ENCODE measurements at regions not wholly inside any gene's neighbourhood (a gene's known extent, or its start where the extent isn't known, plus 50 kb on each side); places are given as distances from the start of the nearest gene placed in this dataset.
A peak's percentile ranks its signal among the peaks of the same experiment; 100 is the strongest.

GRCh38 chr6:144723431-144723830, 438.3 kb downstream of the UTRN start:
- Mint-ChIP-seq H3K4me1 (peaks cover 42 to 68% (median 60%) of the 10 kb centered on the region in 3 donors), H3K9me3 (peaks cover 0 to 1% (median 0%) of the 10 kb centered on the region in 5 donors), H3K4me3 (no peak overlapping the region), H3K27me3 (peaks cover 0 to 1% of the 10 kb centered on the region in 2 donors), H3K27ac (peak overlapping the region in 2 of 8 donors; percentile 56 to 57), H3K36me3 (peaks cover 17 to 66% (median 23%) of the 10 kb centered on the region in 3 donors)
- no peaks in the 10 kb centered on the region for H3K9me3 ChIP-seq (ENCODE audit: low read length)
- no peak overlapping the region for H3K4me3 ChIP-seq (ENCODE audit: low read length)
- no peaks in the 10 kb centered on the region for H3K27me3 ChIP-seq (ENCODE audit: insufficient read depth, low read length, poor library complexity, severe bottlenecking)
- H3K4me1 ChIP-seq (ENCODE audit: insufficient read depth, low read length): peaks cover 7% of the 10 kb centered on the region
- no peak overlapping the region for H3K27ac ChIP-seq (ENCODE audit: low read depth, low read length)
- H3K36me3 ChIP-seq (ENCODE audit: insufficient read depth, low read length): no peaks in the 10 kb centered on the region
- POLR2A ChIA-PET: no interaction called here
- CTCF ChIA-PET: no interaction called here
- DNase-seq: no peak

GRCh38 chr6:144724818-144725217, 439.7 kb downstream of the UTRN start:
- no peaks in the 10 kb centered on the region for H3K9me3 ChIP-seq (ENCODE audit: low read length)
- H3K27me3 ChIP-seq (ENCODE audit: insufficient read depth, low read length, poor library complexity, severe bottlenecking): no peaks in the 10 kb centered on the region
- no peak overlapping the region for H3K4me3 ChIP-seq (ENCODE audit: low read length)
- peaks cover 48 to 71% (median 64%) of the 10 kb centered on the region in 3 donors for H3K4me1 Mint-ChIP-seq
- H3K9me3 Mint-ChIP-seq: peaks cover 0 to 1% (median 0%) of the 10 kb centered on the region in 5 donors
- H3K27ac ChIP-seq (ENCODE audit: low read depth, low read length): no peak overlapping the region
- ChIA-PET CTCF (no interaction called here), POLR2A (no interaction called here)
- H3K36me3 Mint-ChIP-seq: peaks cover 17 to 63% (median 21%) of the 10 kb centered on the region in 3 donors
- peaks cover under 1% of the 10 kb centered on the region for H3K36me3 ChIP-seq (ENCODE audit: insufficient read depth, low read length)
- H3K27me3 Mint-ChIP-seq: peaks cover 0 to 1% of the 10 kb centered on the region in 2 donors
- no peak overlapping the region for H3K4me3 Mint-ChIP-seq
- no peak for DNase-seq
- H3K27ac Mint-ChIP-seq: peak overlapping the region in 1 of 8 donors; percentile 33
- H3K4me1 ChIP-seq (ENCODE audit: insufficient read depth, low read length): peaks cover 7% of the 10 kb centered on the region

- no peaks in the 10 kb centered on the region for H3K27me3 ChIP-seq (ENCODE audit: insufficient read depth, low read length, poor library complexity, severe bottlenecking)
- peaks cover 0 to 1% (median 0%) of the 10 kb centered on the region in 5 donors for H3K9me3 Mint-ChIP-seq
- H3K27me3 Mint-ChIP-seq: peaks cover 0 to 1% of the 10 kb centered on the region in 2 donors
- no peak overlapping the region for H3K27ac ChIP-seq (ENCODE audit: low read depth, low read length)
- no peaks in the 10 kb centered on the region for H3K9me3 ChIP-seq (ENCODE audit: low read length)
- peaks cover 5% of the 10 kb centered on the region for H3K36me3 ChIP-seq (ENCODE audit: insufficient read depth, low read length)
- H3K4me1 Mint-ChIP-seq: peaks cover 46 to 64% (median 62%) of the 10 kb centered on the region in 3 donors
- H3K36me3 Mint-ChIP-seq: peaks cover 18 to 56% (median 21%) of the 10 kb centered on the region in 3 donors
- no peak overlapping the region for H3K4me3 ChIP-seq (ENCODE audit: low read length)
- ChIA-PET POLR2A (no interaction called here), CTCF (no interaction called here)
- peak overlapping the region in 4 of 7 donors; percentile 1 to 48 (median 39) for H3K4me3 Mint-ChIP-seq
- peaks cover 7% of the 10 kb centered on the region for H3K4me1 ChIP-seq (ENCODE audit: insufficient read depth, low read length)
- H3K27ac Mint-ChIP-seq: peak overlapping the region in 6 of 8 donors; percentile 15 to 79 (median 58)
- peak in 1 of 5 donors; percentile 33 for DNase-seq
Observed at GRCh38 chr6:144725736-144726522, 440.8 kb downstream of the UTRN start.

- no peaks in the 10 kb centered on the region for H3K9me3 ChIP-seq (ENCODE audit: low read length)
- no peak overlapping the region for H3K4me3 ChIP-seq (ENCODE audit: low read length)
- H3K4me1 ChIP-seq (ENCODE audit: insufficient read depth, low read length): peaks cover 7% of the 10 kb centered on the region
- no peak overlapping the region for H3K27ac ChIP-seq (ENCODE audit: low read depth, low read length)
- DNase-seq: no peak
- ChIA-PET CTCF (no interaction called here), POLR2A (no interaction called here)
- peak overlapping the region in 1 of 8 donors; percentile 66 for H3K27ac Mint-ChIP-seq
- H3K4me3 Mint-ChIP-seq: no peak overlapping the region
- no peaks in the 10 kb centered on the region for H3K27me3 ChIP-seq (ENCODE audit: insufficient read depth, low read length, poor library complexity, severe bottlenecking)
- H3K27me3 Mint-ChIP-seq: no peaks in the 10 kb centered on the region
- H3K36me3 ChIP-seq (ENCODE audit: insufficient read depth, low read length): peaks cover 17% of the 10 kb centered on the region
- no peaks in the 10 kb centered on the region for H3K9me3 Mint-ChIP-seq
- peaks cover 35 to 47% (median 44%) of the 10 kb centered on the region in 3 donors for H3K4me1 Mint-ChIP-seq
- H3K36me3 Mint-ChIP-seq: peaks cover 15 to 55% (median 27%) of the 10 kb centered on the region in 3 donors
Observed at GRCh38 chr6:144728804-144729203, 443.7 kb downstream of the UTRN start.

- H3K36me3 ChIP-seq (ENCODE audit: insufficient read depth, low read length): peaks cover 20% of the 10 kb centered on the region
- DNase-seq: no peak
- Mint-ChIP-seq H3K27ac (peak overlapping the region in 1 of 8 donors; percentile 63), H3K27me3 (no peaks in the 10 kb centered on the region), H3K4me3 (no peak overlapping the region), H3K9me3 (no peaks in the 10 kb centered on the region), H3K4me1 (peaks cover 34 to 46% (median 42%) of the 10 kb centered on the region in 3 donors), H3K36me3 (peaks cover 21 to 61% (median 31%) of the 10 kb centered on the region in 3 donors)
- H3K9me3 ChIP-seq (ENCODE audit: low read length): no peaks in the 10 kb centered on the region
- H3K27me3 ChIP-seq (ENCODE audit: insufficient read depth, low read length, poor library complexity, severe bottlenecking): no peaks in the 10 kb centered on the region
- H3K27ac ChIP-seq (ENCODE audit: low read depth, low read length): no peak overlapping the region
- POLR2A ChIA-PET: no interaction called here
- CTCF ChIA-PET: no interaction called here
- no peak overlapping the region for H3K4me3 ChIP-seq (ENCODE audit: low read length)
- peaks cover 7% of the 10 kb centered on the region for H3K4me1 ChIP-seq (ENCODE audit: insufficient read depth, low read length)
Observed at GRCh38 chr6:144729502-144729901, 444.4 kb downstream of the UTRN start.

- ChIA-PET POLR2A (no interaction called here), CTCF (no interaction called here)
- Mint-ChIP-seq H3K9me3 (no peaks in the 10 kb centered on the region), H3K36me3 (peaks cover 21 to 63% (median 33%) of the 10 kb centered on the region in 3 donors), H3K27me3 (no peaks in the 10 kb centered on the region), H3K4me3 (no peak overlapping the region), H3K4me1 (peaks cover 28 to 44% (median 35%) of the 10 kb centered on the region in 3 donors), H3K27ac (peak overlapping the region in 3 of 8 donors; percentile 21 to 31 (median 23))
- Histone ChIP-seq H3K27ac (ENCODE audit: low read depth, low read length) (no peak overlapping the region), H3K9me3 (ENCODE audit: low read length) (no peaks in the 10 kb centered on the region), H3K36me3 (ENCODE audit: insufficient read depth, low read length) (peaks cover 26% of the 10 kb centered on the region), H3K27me3 (ENCODE audit: insufficient read depth, low read length, poor library complexity, severe bottlenecking) (no peaks in the 10 kb centered on the region), H3K4me1 (ENCODE audit: insufficient read depth, low read length) (peaks cover 7% of the 10 kb centered on the region), H3K4me3 (ENCODE audit: low read length) (no peak overlapping the region)
- DNase-seq: no peak
Observed at GRCh38 chr6:144730088-144730645, 445.0 kb downstream of the UTRN start.

- no peak overlapping the region for H3K4me3 ChIP-seq (ENCODE audit: low read length)
- H3K36me3 ChIP-seq (ENCODE audit: insufficient read depth, low read length): peaks cover 30% of the 10 kb centered on the region
- ChIA-PET CTCF (no interaction called here), POLR2A (no interaction called here)
- peaks cover 3% of the 10 kb centered on the region for H3K4me1 ChIP-seq (ENCODE audit: insufficient read depth, low read length)
- peak overlapping the region in 1 of 8 donors; percentile 43 for H3K27ac Mint-ChIP-seq
- no peak overlapping the region for H3K4me3 Mint-ChIP-seq
- H3K27me3 Mint-ChIP-seq: no peaks in the 10 kb centered on the region
- no peaks in the 10 kb centered on the region for H3K27me3 ChIP-seq (ENCODE audit: insufficient read depth, low read length, poor library complexity, severe bottlenecking)
- H3K27ac ChIP-seq (ENCODE audit: low read depth, low read length): no peak overlapping the region
- peaks cover 19 to 69% (median 40%) of the 10 kb centered on the region in 3 donors for H3K36me3 Mint-ChIP-seq
- H3K4me1 Mint-ChIP-seq: peaks cover 22 to 33% (median 25%) of the 10 kb centered on the region in 3 donors
- no peaks in the 10 kb centered on the region for H3K9me3 Mint-ChIP-seq
- no peak for DNase-seq
- H3K9me3 ChIP-seq (ENCODE audit: low read length): no peaks in the 10 kb centered on the region
Observed at GRCh38 chr6:144731229-144731628, 446.1 kb downstream of the UTRN start.

GRCh38 chr6:144736763-144737162, 451.6 kb downstream of the UTRN start:
- H3K9me3 Mint-ChIP-seq: no peaks in the 10 kb centered on the region
- H3K27ac Mint-ChIP-seq: peak overlapping the region in 2 of 8 donors; percentile 58 to 74
- Histone ChIP-seq H3K4me1 (ENCODE audit: insufficient read depth, low read length) (no peaks in the 10 kb centered on the region), H3K27ac (ENCODE audit: low read depth, low read length) (no peak overlapping the region), H3K36me3 (ENCODE audit: insufficient read depth, low read length) (peaks cover 20% of the 10 kb centered on the region), H3K27me3 (ENCODE audit: insufficient read depth, low read length, poor library complexity, severe bottlenecking) (no peaks in the 10 kb centered on the region), H3K4me3 (ENCODE audit: low read length) (no peak overlapping the region), H3K9me3 (ENCODE audit: low read length) (no peaks in the 10 kb centered on the region)
- ChIA-PET CTCF (interaction anchor here (1.1 kb wide), 1 partner anchor 21 kb away, joined by 3 read pairs; no protein-coding TSS in a partner anchor), POLR2A (no interaction called here)
- no peak for DNase-seq
- H3K36me3 Mint-ChIP-seq: peaks cover 23 to 73% (median 48%) of the 10 kb centered on the region in 3 donors
- H3K4me3 Mint-ChIP-seq: no peak overlapping the region
- H3K27me3 Mint-ChIP-seq: no peaks in the 10 kb centered on the region
- peaks cover 5 to 22% (median 13%) of the 10 kb centered on the region in 3 donors for H3K4me1 Mint-ChIP-seq

Data from CD8-positive, alpha-beta memory T cell (primary cell).